NB4 (cell line): ENCODE measurements at regions not wholly inside any gene's neighbourhood (a gene's known extent, or its start where the extent isn't known, plus 50 kb on each side); places are given as distances from the start of the nearest gene placed in this dataset.
A peak's percentile ranks its signal among the peaks of the same experiment; 100 is the strongest.

Experiments
- DNase-seq: peaks from one replicate; pipeline ENCODE4 v3.0.0; 2010; ENCODE audit warnings: low read depth
- H3K4me3 ChIP-seq: one replicate; pipeline ENCODE4 v1.5.1; 2011; ENCODE audit warnings: mild to moderate bottlenecking, low read depth, low read length, moderate library complexity
- CTCF ChIP-seq: IDR thresholded peaks from one replicate; pipeline ENCODE4 v1.5.1; 2012; ENCODE audit warnings: low read depth, low read length
- MAX ChIP-seq: IDR thresholded peaks from 2 replicates; pipeline ENCODE4 v1.6.1; 2011; ENCODE audit warnings: low read depth, low read length
- MYC ChIP-seq: IDR thresholded peaks from 2 replicates; pipeline ENCODE4 v1.6.1; 2011; ENCODE audit warnings: low read depth, low read length
- POLR2A ChIP-seq: IDR thresholded peaks from 2 replicates; pipeline ENCODE4 v1.6.1; 2011; ENCODE audit warnings: mild to moderate bottlenecking; ENCODE audit not compliant: insufficient read length; ENCODE audit errors: extremely low read depth

DNA sequence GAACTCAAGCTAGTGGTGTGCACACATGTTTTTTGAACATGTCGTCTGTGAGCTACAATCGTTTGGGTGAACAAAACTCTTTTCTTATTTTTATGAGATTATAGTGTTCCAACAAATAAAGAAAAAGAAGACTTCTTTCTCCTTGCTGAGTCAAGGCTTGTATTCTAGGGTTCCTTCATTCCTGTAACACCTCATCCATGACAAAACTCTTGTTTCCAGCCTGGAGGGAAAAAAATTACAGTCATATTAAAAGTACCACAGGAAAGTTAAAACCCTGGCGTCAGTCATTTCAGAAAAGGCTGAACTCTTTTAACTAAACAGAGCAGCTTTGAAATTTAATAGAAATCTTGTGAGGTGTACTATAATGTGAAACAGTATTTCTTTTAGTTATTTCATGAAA, 79.2 kb upstream of the BOD1L1 start:
- no peak for DNase-seq
- no peak for TF ChIP-seq MYC
- no peak for TF ChIP-seq POLR2A
- TF ChIP-seq MAX: no peak
- TF ChIP-seq CTCF: no peak

GRCh38 chr4:13710246-13710885, 82.8 kb upstream of the BOD1L1 start:
- no peak overlapping the region for H3K4me3 ChIP-seq
- TF ChIP-seq MYC: no peak
- no peak for TF ChIP-seq MAX
- peak; percentile 22 for DNase-seq

More for the DNA sequence above, 79.2 kb upstream of the BOD1L1 start:
- H3K4me3 ChIP-seq: no peak overlapping the region

GRCh38 chr4:13711233-13711785, 83.8 kb upstream of the BOD1L1 start:
- TF ChIP-seq MAX (no peak), CTCF (no peak), MYC (no peak), POLR2A (no peak)
- no peak overlapping the region for H3K4me3 ChIP-seq
- no peak for DNase-seq

DNA sequence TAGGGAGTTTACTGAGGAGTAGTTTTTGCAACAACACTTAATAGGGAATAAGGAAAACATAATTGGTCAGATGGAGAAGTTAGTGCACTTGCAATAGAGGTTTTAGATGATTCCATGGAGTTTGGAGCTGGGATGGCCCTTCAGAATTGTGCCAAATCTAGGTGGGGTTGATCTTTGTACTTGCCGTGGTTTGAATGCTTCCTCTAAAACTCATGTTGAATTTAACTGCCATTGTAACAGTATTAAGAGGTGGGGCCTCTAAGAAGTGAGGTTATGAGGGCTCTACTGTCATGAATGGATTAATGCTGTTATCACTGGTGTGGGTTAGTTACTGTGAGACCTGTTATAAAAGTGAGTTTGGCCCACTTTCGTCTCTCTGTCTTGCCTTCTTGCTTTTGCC, 94.4 kb upstream of the BOD1L1 start:
- TF ChIP-seq MAX (no peak), MYC (no peak), CTCF (no peak), POLR2A (no peak)
- no peak for DNase-seq
- H3K4me3 ChIP-seq: no peak overlapping the region

DNA sequence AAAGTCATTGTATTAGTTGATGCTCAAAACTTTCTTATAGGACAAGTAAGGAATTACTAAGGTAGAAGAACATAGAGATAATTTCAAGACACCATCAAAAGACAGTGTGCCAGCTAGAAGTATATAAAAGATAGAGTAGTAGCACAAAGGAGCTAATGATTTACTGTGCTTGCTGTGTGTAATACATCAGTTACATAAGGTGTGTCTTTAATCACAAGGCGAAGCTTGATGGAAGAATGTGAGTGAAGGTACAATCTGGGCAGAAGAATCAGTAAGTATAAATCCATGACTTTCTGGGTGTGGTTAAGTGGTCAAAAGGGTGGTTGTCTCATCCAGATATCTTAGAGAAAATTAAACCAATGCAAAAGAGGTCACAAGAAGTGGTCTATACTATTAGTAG, 95.1 kb upstream of the BOD1L1 start:
- H3K4me3 ChIP-seq: no peak overlapping the region
- TF ChIP-seq MAX (no peak), MYC (no peak), POLR2A (no peak), CTCF (no peak)
- DNase-seq: no peak

DNA sequence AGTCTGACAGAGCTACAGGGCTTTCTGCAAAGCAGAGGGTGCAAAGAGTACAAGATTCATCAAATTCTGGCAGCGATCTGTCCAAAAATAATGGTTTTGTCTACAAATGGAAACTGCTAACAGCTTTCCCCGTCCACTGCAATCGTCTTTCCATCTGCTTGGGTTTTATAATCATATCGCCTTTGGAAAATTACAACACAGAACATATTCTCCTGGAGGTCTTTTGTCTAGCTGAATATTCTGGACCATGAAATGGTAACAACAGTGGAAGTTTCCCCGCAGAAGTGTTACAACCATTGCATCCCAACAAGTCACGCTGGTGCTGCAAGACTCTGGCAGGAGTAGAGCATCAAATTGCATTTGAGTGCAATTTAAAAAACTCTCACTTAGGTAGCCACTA, 101.2 kb upstream of the BOD1L1 start:
- H3K4me3 ChIP-seq: no peak overlapping the region
- no peak for TF ChIP-seq MYC
- no peak for DNase-seq

GRCh38 chr4:13731019-13731418, 103.5 kb upstream of the BOD1L1 start:
- no peak for DNase-seq
- H3K4me3 ChIP-seq: no peak overlapping the region
- TF ChIP-seq CTCF: no peak
